Mammary epithelial cell (primary cell): ENCODE measurements at regions not wholly inside any gene's neighbourhood (a gene's known extent, or its start where the extent isn't known, plus 50 kb on each side); places are given as distances from the start of the nearest gene placed in this dataset.

ENCODE experiments used
- EZH2 ChIP-seq: IDR thresholded peaks from 2 replicates; pipeline ENCODE4 v1.6.1; 2012; ENCODE audit warnings: low read length, inconsistent platforms, borderline replicate concordance
- TF ChIP-seq, protein P1 (sequence below), 2 donors: IDR thresholded peaks in 1 of 2; conservative IDR thresholded peaks in 1 of 2; 2 replicates each; pipeline ENCODE4 v1.5.1; 2011 to 2012; ENCODE audit warnings: inconsistent platforms in 2 of 2, low read length in 2 of 2, mild to moderate bottlenecking in 2 of 2, control low read depth in 1 of 2, low read depth in 1 of 2; ENCODE audit not compliant: insufficient read depth in 1 of 2; ENCODE audit errors: extremely low read depth in 1 of 2

DNA sequence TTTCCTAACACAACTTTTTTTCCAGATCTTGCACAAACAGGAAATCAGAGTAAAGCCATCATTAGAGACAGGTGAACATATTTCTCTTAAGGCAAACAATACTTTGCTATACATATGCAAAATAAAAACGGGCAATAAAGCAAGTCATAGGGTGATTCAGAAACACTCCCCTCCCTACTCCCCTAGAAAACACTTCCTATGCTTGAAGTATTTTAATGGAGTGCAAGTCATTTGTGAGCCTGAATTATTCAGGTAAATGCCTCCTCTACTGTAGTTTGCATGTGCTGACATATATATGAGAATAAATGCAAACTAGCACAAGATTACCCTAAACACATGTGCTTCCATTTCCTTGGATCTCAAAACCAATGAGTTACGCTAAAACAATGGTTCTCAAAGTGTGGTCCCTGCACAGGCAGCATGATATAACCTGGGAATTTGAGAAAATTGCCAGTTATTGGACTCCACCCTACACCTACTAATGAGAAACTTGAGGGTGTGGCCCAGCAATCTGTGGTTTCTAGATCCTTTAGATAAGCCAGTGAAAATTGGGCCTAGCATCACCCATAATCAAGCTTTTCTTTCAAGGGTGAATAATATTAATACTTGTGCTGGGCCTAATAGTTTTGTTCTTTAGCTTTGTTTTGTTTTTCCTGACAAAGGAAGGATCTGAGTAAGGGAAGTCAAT, 159.7 kb upstream of the BMP4 start:
- TF ChIP-seq, protein P1, sequence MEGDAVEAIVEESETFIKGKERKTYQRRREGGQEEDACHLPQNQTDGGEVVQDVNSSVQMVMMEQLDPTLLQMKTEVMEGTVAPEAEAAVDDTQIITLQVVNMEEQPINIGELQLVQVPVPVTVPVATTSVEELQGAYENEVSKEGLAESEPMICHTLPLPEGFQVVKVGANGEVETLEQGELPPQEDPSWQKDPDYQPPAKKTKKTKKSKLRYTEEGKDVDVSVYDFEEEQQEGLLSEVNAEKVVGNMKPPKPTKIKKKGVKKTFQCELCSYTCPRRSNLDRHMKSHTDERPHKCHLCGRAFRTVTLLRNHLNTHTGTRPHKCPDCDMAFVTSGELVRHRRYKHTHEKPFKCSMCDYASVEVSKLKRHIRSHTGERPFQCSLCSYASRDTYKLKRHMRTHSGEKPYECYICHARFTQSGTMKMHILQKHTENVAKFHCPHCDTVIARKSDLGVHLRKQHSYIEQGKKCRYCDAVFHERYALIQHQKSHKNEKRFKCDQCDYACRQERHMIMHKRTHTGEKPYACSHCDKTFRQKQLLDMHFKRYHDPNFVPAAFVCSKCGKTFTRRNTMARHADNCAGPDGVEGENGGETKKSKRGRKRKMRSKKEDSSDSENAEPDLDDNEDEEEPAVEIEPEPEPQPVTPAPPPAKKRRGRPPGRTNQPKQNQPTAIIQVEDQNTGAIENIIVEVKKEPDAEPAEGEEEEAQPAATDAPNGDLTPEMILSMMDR (conservative IDR thresholded peaks at IDR 0.05 in 1 of 2, IDR thresholded peaks at IDR 0.05 in 1 of 2; ENCODE audit: extremely low read depth in 1 of 2, insufficient read depth in 1 of 2, low read depth in 1 of 2, low read length in 2 of 2), result no peak
- TF ChIP-seq EZH2, result no peak
